ENCODE measurements at regions not wholly inside any gene's neighbourhood (a gene's known extent, or its start where the extent isn't known, plus 50 kb on each side); places are given as distances from the start of the nearest gene placed in this dataset.
"Not testable (repeated sequence)": the region's sequence is repeated elsewhere in the genome, so short reads cannot be mapped to it uniquely, and the experiment has no call there.

GRCh38 chr2:236776695-236777251 is 207.1 kb downstream of the ACKR3 start:
- no peak for DNase-seq

GRCh38 chr2:236777408-236777807 is 207.8 kb downstream of the ACKR3 start:
- no peak for DNase-seq

- DNase-seq = no peak
Observed at GRCh38 chr2:236781933-236782816, 212.6 kb downstream of the ACKR3 start.

- DNase-seq = no peak
Observed at GRCh38 chr2:236782938-236783337, 213.3 kb downstream of the ACKR3 start.

GRCh38 chr2:236783417-236784020 is 213.9 kb downstream of the ACKR3 start:
- no peak for DNase-seq

GRCh38 chr2:236785611-236786057 is 216.0 kb downstream of the ACKR3 start:
- no peak for DNase-seq

- no peak for DNase-seq
Observed at GRCh38 chr2:236786751-236787150, 217.1 kb downstream of the ACKR3 start.

- DNase-seq = not testable (repeated sequence)
Observed at GRCh38 chr2:236787376-236787775, 217.8 kb downstream of the ACKR3 start.

GRCh38 chr2:236787885-236788284 is 218.3 kb downstream of the ACKR3 start:
- DNase-seq = no peak

- DNase-seq = no peak
Observed at GRCh38 chr2:236790963-236791362, 221.3 kb downstream of the ACKR3 start.

GRCh38 chr2:236793023-236794011 is 223.7 kb downstream of the ACKR3 start:
- no peak for DNase-seq

- no peak for DNase-seq
Observed at GRCh38 chr2:236794176-236794957, 224.7 kb downstream of the ACKR3 start.

GRCh38 chr2:236795169-236795860 is 225.7 kb downstream of the ACKR3 start:
- no peak for DNase-seq

GRCh38 chr2:236795861-236796219 is 226.2 kb downstream of the ACKR3 start:
- no peak for DNase-seq

GRCh38 chr2:236796236-236796635 is 226.6 kb downstream of the ACKR3 start:
- DNase-seq = no peak

- no peak for DNase-seq
Observed at GRCh38 chr2:236797411-236797810, 227.8 kb downstream of the ACKR3 start.

- DNase-seq = no peak
Observed at GRCh38 chr2:236798491-236798890, 228.9 kb downstream of the ACKR3 start.

- DNase-seq = no peak
Observed at GRCh38 chr2:236799391-236800026, 229.9 kb downstream of the ACKR3 start.

GRCh38 chr2:236802862-236803261 is 233.2 kb downstream of the ACKR3 start:
- DNase-seq = no peak

- DNase-seq = no peak
Observed at GRCh38 chr2:236803621-236804020, 234.0 kb downstream of the ACKR3 start.

All from activated effector memory CD4-positive, alpha-beta T cell treated with anti-CD3 and anti-CD28 coated beads, Interleukin-2, amount 50 U/mL, for 16 hours (primary cell).